Skeletal muscle tissue (tissue), 3 donors: ENCODE measurements at regions not wholly inside any gene's neighbourhood (a gene's known extent, or its start where the extent isn't known, plus 50 kb on each side); places are given as distances from the start of the nearest gene placed in this dataset.

Experiments
- H3K27ac ChIP-seq: one replicate; pipeline ENCODE4 v1.7.0; 2013; ENCODE audit warnings: mild to moderate bottlenecking, low read depth, low read length, inconsistent platforms
- H3K27me3 ChIP-seq, 3 donors: one replicate each; pipeline ENCODE4 v1.7.0; 2013; ENCODE audit warnings: low read length in 3 of 3; ENCODE audit not compliant: control insufficient read depth in 3 of 3, insufficient read depth in 3 of 3
- H3K36me3 ChIP-seq, 3 donors: one replicate each; pipeline ENCODE4 v1.7.0; 2013; ENCODE audit warnings: low read length in 3 of 3; ENCODE audit not compliant: control insufficient read depth in 3 of 3, insufficient read depth in 3 of 3
- H3K4me1 ChIP-seq, 3 donors: one replicate each; pipeline ENCODE4 v1.7.0; 2013; ENCODE audit warnings: low read length in 3 of 3, mild to moderate bottlenecking in 3 of 3; ENCODE audit not compliant: control insufficient read depth in 3 of 3, insufficient read depth in 3 of 3
- H3K4me3 ChIP-seq, 3 donors: one replicate each; pipeline ENCODE4 v1.7.0; 2013; ENCODE audit warnings: low read length in 3 of 3
- H3K9ac ChIP-seq, 3 donors: one replicate each; pipeline ENCODE4 v1.7.0; 2013; ENCODE audit warnings: low read length in 3 of 3, mild to moderate bottlenecking in 3 of 3, moderate library complexity in 2 of 3, low read depth in 1 of 3
- H3K9me3 ChIP-seq, 3 donors: one replicate each; pipeline ENCODE4 v1.7.0; 2013; ENCODE audit warnings: low read length in 3 of 3; ENCODE audit not compliant: control insufficient read depth in 3 of 3
- donor health status: Osteomylitis.

- H3K4me3 ChIP-seq = no peak overlapping the region
- H3K9me3 ChIP-seq = no peaks in the 10 kb centered on the region
- no peak overlapping the region for H3K27ac ChIP-seq
- H3K9ac ChIP-seq = no peak overlapping the region
- H3K4me1 ChIP-seq = no peaks in the 10 kb centered on the region
- no peaks in the 10 kb centered on the region for H3K27me3 ChIP-seq
- H3K36me3 ChIP-seq = no peaks in the 10 kb centered on the region
These were observed 154.2 kb upstream of the HMHB1 start for GRCh38 chr5:143657647-143658285.

GRCh38 chr5:143653766-143654282, 158.1 kb upstream of the HMHB1 start:
- H3K9ac ChIP-seq = no peak overlapping the region
- H3K4me3 ChIP-seq = no peak overlapping the region
- no peaks in the 10 kb centered on the region for H3K27me3 ChIP-seq
- H3K27ac ChIP-seq = no peak overlapping the region
- no peaks in the 10 kb centered on the region for H3K9me3 ChIP-seq
- H3K4me1 ChIP-seq = peaks cover 7 to 12% (median 10%) of the 10 kb centered on the region in 3 donors
- no peaks in the 10 kb centered on the region for H3K36me3 ChIP-seq

- no peak overlapping the region for H3K27ac ChIP-seq
These were observed 158.7 kb upstream of the HMHB1 start for GRCh38 chr5:143653256-143653655.

GRCh38 chr5:143652108-143652700, 159.8 kb upstream of the HMHB1 start:
- H3K4me3 ChIP-seq = no peak overlapping the region
- H3K4me1 ChIP-seq = peaks cover 7 to 12% (median 10%) of the 10 kb centered on the region in 3 donors
- H3K27ac ChIP-seq = no peak overlapping the region
- no peak overlapping the region for H3K9ac ChIP-seq
- H3K36me3 ChIP-seq = no peaks in the 10 kb centered on the region
- no peaks in the 10 kb centered on the region for H3K27me3 ChIP-seq
- H3K9me3 ChIP-seq = no peaks in the 10 kb centered on the region

More at GRCh38 chr5:143653256-143653655, 158.7 kb upstream of the HMHB1 start:
- no peaks in the 10 kb centered on the region for H3K27me3 ChIP-seq
- peaks cover 7 to 12% (median 10%) of the 10 kb centered on the region in 3 donors for H3K4me1 ChIP-seq
- H3K9ac ChIP-seq = no peak overlapping the region
- H3K4me3 ChIP-seq = no peak overlapping the region
- no peaks in the 10 kb centered on the region for H3K36me3 ChIP-seq
- H3K9me3 ChIP-seq = no peaks in the 10 kb centered on the region

- Histone ChIP-seq H3K4me1 (peaks cover 7 to 12% (median 10%) of the 10 kb centered on the region in 3 donors), H3K36me3 (no peaks in the 10 kb centered on the region), H3K9ac (no peak overlapping the region), H3K9me3 (no peaks in the 10 kb centered on the region), H3K4me3 (no peak overlapping the region), H3K27ac (no peak overlapping the region), H3K27me3 (no peaks in the 10 kb centered on the region)
These were observed 161.9 kb upstream of the HMHB1 start for GRCh38 chr5:143649937-143650621.

GRCh38 chr5:143648696-143649095, 163.3 kb upstream of the HMHB1 start:
- Histone ChIP-seq H3K9ac (no peak overlapping the region), H3K4me3 (no peak overlapping the region), H3K27me3 (no peaks in the 10 kb centered on the region), H3K4me1 (peaks cover 7 to 12% (median 10%) of the 10 kb centered on the region in 3 donors), H3K9me3 (no peaks in the 10 kb centered on the region), H3K36me3 (no peaks in the 10 kb centered on the region), H3K27ac (no peak overlapping the region)

GRCh38 chr5:143646961-143647360, 165.0 kb upstream of the HMHB1 start:
- H3K4me1 ChIP-seq = peaks cover 7 to 12% (median 10%) of the 10 kb centered on the region in 3 donors
- H3K27ac ChIP-seq = no peak overlapping the region
- no peak overlapping the region for H3K4me3 ChIP-seq
- no peaks in the 10 kb centered on the region for H3K36me3 ChIP-seq
- H3K27me3 ChIP-seq = no peaks in the 10 kb centered on the region
- no peaks in the 10 kb centered on the region for H3K9me3 ChIP-seq
- no peak overlapping the region for H3K9ac ChIP-seq

- H3K4me3 ChIP-seq = no peak overlapping the region
- H3K9me3 ChIP-seq = no peaks in the 10 kb centered on the region
- no peaks in the 10 kb centered on the region for H3K27me3 ChIP-seq
- H3K27ac ChIP-seq = no peak overlapping the region
- no peaks in the 10 kb centered on the region for H3K36me3 ChIP-seq
- peaks cover 3 to 9% (median 7%) of the 10 kb centered on the region in 3 donors for H3K4me1 ChIP-seq
- H3K9ac ChIP-seq = no peak overlapping the region
These were observed 166.6 kb upstream of the HMHB1 start for GRCh38 chr5:143645356-143645755.

GRCh38 chr5:143644727-143645126, 167.2 kb upstream of the HMHB1 start:
- no peaks in the 10 kb centered on the region for H3K27me3 ChIP-seq
- H3K9ac ChIP-seq = no peak overlapping the region
- no peaks in the 10 kb centered on the region for H3K36me3 ChIP-seq
- no peaks in the 10 kb centered on the region for H3K9me3 ChIP-seq
- peaks cover 0 to 3% (median 2%) of the 10 kb centered on the region in 3 donors for H3K4me1 ChIP-seq
- no peak overlapping the region for H3K27ac ChIP-seq
- H3K4me3 ChIP-seq = no peak overlapping the region

- Histone ChIP-seq H3K9ac (no peak overlapping the region), H3K4me3 (no peak overlapping the region), H3K27me3 (no peaks in the 10 kb centered on the region)
These were observed 169.2 kb upstream of the HMHB1 start for GRCh38 chr5:143642791-143643190.

More at GRCh38 chr5:143642791-143643190, 169.2 kb upstream of the HMHB1 start:
- no peaks in the 10 kb centered on the region for H3K4me1 ChIP-seq
- no peaks in the 10 kb centered on the region for H3K9me3 ChIP-seq
- no peaks in the 10 kb centered on the region for H3K36me3 ChIP-seq
- H3K27ac ChIP-seq = no peak overlapping the region
